H1 (cell line): ENCODE measurements at regions not wholly inside any gene's neighbourhood (a gene's known extent, or its start where the extent isn't known, plus 50 kb on each side); places are given as distances from the start of the nearest gene placed in this dataset.

Experiments
- CTCF ChIA-PET: fragments of 300-600 bp; sonication (Branson Sonifier 250); formaldehyde crosslinking; loops from one replicate; lab custom pipeline; 2021; ENCODE audit not compliant: partially characterized antibody; lab: Charles Lee
- POLR2A ChIA-PET: fragments of 300-600 bp; sonication (Branson Sonifier 250); formaldehyde crosslinking; loops from one replicate; lab custom pipeline; 2021; ENCODE audit warnings: inconsistent platforms; ENCODE audit not compliant: partially characterized antibody; lab: Charles Lee
- DNase-seq, 2 experiments: peaks; one replicate each; pipeline versions ENCODE4 v3.0.0 to v3.0.0-alpha.2; 2010 to 2022; ENCODE audit warnings: low spot score in 2 of 2, low read depth in 1 of 2, mixed read lengths in 1 of 2
- FAIRE-seq: peaks from 2 replicates; lab custom pipeline; 2011; peaks lifted over from hg19 to GRCh38; lab: Jason Lieb, UNC
- H2AFZ ChIP-seq: 2 replicates; pipeline ENCODE4 v1.8.1; 2012; ENCODE audit warnings: low read length, inconsistent platforms
- H2AK5ac ChIP-seq: 2 replicates; pipeline ENCODE4 v1.6.1; 2013; ENCODE audit warnings: low read depth, low read length
- H2BK120ac ChIP-seq: replicated peaks from 2 replicates; pipeline ENCODE3; 2013; ENCODE audit warnings: low read depth, low read length, inconsistent platforms
- H2BK12ac ChIP-seq: 2 replicates; pipeline ENCODE4 v1.6.1; 2013; ENCODE audit warnings: low read depth, low read length
- H2BK15ac ChIP-seq: 2 replicates; pipeline ENCODE4 v1.6.1; 2013; ENCODE audit warnings: low read length
- H2BK20ac ChIP-seq: 2 replicates; pipeline ENCODE4 v1.6.1; 2013; ENCODE audit warnings: low read length
- H2BK5ac ChIP-seq: 2 replicates; pipeline ENCODE4 v1.6.1; 2013; ENCODE audit warnings: low read depth, low read length
- H3K14ac ChIP-seq: 2 replicates; pipeline ENCODE4 v1.6.1; 2013; ENCODE audit warnings: inconsistent platforms; ENCODE audit not compliant: insufficient read length
- H3K18ac ChIP-seq: 2 replicates; pipeline ENCODE4 v1.6.1; 2013; ENCODE audit warnings: low read length; ENCODE audit errors: extremely low read depth
- H3K23ac ChIP-seq: 2 replicates; pipeline ENCODE4 v1.6.1; 2013; ENCODE audit warnings: inconsistent platforms; ENCODE audit not compliant: insufficient read length
- H3K23me2 ChIP-seq: 2 replicates; pipeline ENCODE4 v1.6.1; 2013; ENCODE audit warnings: low read depth, low read length
- H3K27ac ChIP-seq: 2 replicates; pipeline ENCODE4 v1.6.1; 2011; ENCODE audit warnings: low read depth, low read length, inconsistent platforms
- H3K27me3 ChIP-seq, 4 experiments: replicated peaks in 1 of 4; 1 replicate in 1 of 4; 2 replicates in 3 of 4; pipeline versions ENCODE4 v1.6.1 to v1.8.1; 2011 to 2013; ENCODE audit warnings: low read length in 3 of 4, mild to moderate bottlenecking in 3 of 4, inconsistent platforms in 2 of 4, mixed read lengths in 2 of 4, moderate library complexity in 1 of 4; ENCODE audit not compliant: control insufficient read depth in 3 of 4, insufficient read depth in 3 of 4; ENCODE audit errors: extremely low read depth in 1 of 4
- H3K36me3 ChIP-seq, 4 experiments: 2 replicates each; pipeline versions ENCODE4 v1.6.1 to v1.8.1; 2011 to 2013; ENCODE audit warnings: mild to moderate bottlenecking in 4 of 4, low read length in 3 of 4, moderate library complexity in 2 of 4, control low read depth in 1 of 4, inconsistent platforms in 1 of 4; ENCODE audit not compliant: insufficient read depth in 4 of 4, control insufficient read depth in 2 of 4
- H3K4ac ChIP-seq: replicated peaks from 2 replicates; pipeline ENCODE3; 2013; ENCODE audit warnings: low read length, low read depth, mixed read lengths, inconsistent platforms; ENCODE audit not compliant: insufficient read length
- H3K4me1 ChIP-seq, 4 experiments: replicated peaks in 1 of 4; 1 replicate in 1 of 4; 2 replicates in 3 of 4; pipeline versions ENCODE4 v1.6.1 to v1.8.1; 2011 to 2013; ENCODE audit warnings: low read length in 3 of 4, inconsistent platforms in 2 of 4, mixed read lengths in 1 of 4; ENCODE audit not compliant: insufficient read depth in 4 of 4, control insufficient read depth in 3 of 4
- H3K4me2 ChIP-seq, 2 experiments: 2 replicates each; pipeline versions ENCODE4 v1.6.1 to v1.8.1; 2011 to 2013; ENCODE audit warnings: low read depth in 2 of 2, low read length in 2 of 2, control low read depth in 1 of 2, inconsistent platforms in 1 of 2, mild to moderate bottlenecking in 1 of 2; ENCODE audit not compliant: insufficient read depth in 1 of 2
- H3K4me3 ChIP-seq, 4 experiments: fragments of 200-600, 300-600 bp in 1 of 4; sonication (generic), shearing (Covaris generic), sonication (Bioruptor Twin) in 1 of 4; 2 replicates each; pipeline versions ENCODE4 v1.5.1 to v1.8.1; 2011 to 2016; ENCODE audit warnings: low read length in 4 of 4, low read depth in 3 of 4, control low read depth in 2 of 4, inconsistent platforms in 2 of 4, mild to moderate bottlenecking in 2 of 4, mixed read lengths in 1 of 4, moderate library complexity in 1 of 4; ENCODE audit not compliant: insufficient read depth in 2 of 4; ENCODE audit errors: extremely low read depth in 1 of 4
- H3K56ac ChIP-seq: replicated peaks from 2 replicates; pipeline ENCODE3; 2013; ENCODE audit warnings: low read depth, mild to moderate bottlenecking, mixed read lengths, low read length, inconsistent platforms; ENCODE audit not compliant: insufficient read length
- H3K79me1 ChIP-seq: 2 replicates; pipeline ENCODE4 v1.6.1; 2013; ENCODE audit warnings: low read depth, low read length, control low read depth
- H3K79me2 ChIP-seq, 2 experiments: 2 replicates each; pipeline versions ENCODE4 v1.6.1 to v1.8.1; 2012 to 2013; ENCODE audit warnings: low read length in 2 of 2, mild to moderate bottlenecking in 2 of 2, inconsistent platforms in 1 of 2; ENCODE audit not compliant: insufficient read depth in 2 of 2, control insufficient read depth in 1 of 2
- H3K9ac ChIP-seq, 4 experiments: replicated peaks in 1 of 4; 1 replicate in 1 of 4; 2 replicates in 3 of 4; pipeline versions ENCODE4 v1.6.1 to v1.8.1; 2011 to 2013; ENCODE audit warnings: low read depth in 3 of 4, low read length in 3 of 4, control low read depth in 2 of 4, mild to moderate bottlenecking in 2 of 4, moderate library complexity in 2 of 4, inconsistent platforms in 1 of 4; ENCODE audit errors: extremely low read depth in 1 of 4
- H3K9me3 ChIP-seq, 2 experiments: 2 replicates each; pipeline versions ENCODE4 v1.6.1 to v1.8.1; 2012 to 2013; ENCODE audit warnings: mild to moderate bottlenecking in 2 of 2, moderate library complexity in 2 of 2, control low read depth in 1 of 2, inconsistent platforms in 1 of 2, low read depth in 1 of 2, low read length in 1 of 2, mixed read lengths in 1 of 2; ENCODE audit not compliant: insufficient read depth in 2 of 2
- H4K20me1 ChIP-seq, 2 experiments: replicated peaks in 1 of 2; 2 replicates each; pipeline versions ENCODE3 to v1.8.1; 2011 to 2013; ENCODE audit warnings: inconsistent platforms in 2 of 2, low read length in 2 of 2, mild to moderate bottlenecking in 1 of 2; ENCODE audit not compliant: insufficient read depth in 2 of 2, control insufficient read depth in 1 of 2
- H4K5ac ChIP-seq: 2 replicates; pipeline ENCODE4 v1.6.1; 2013; ENCODE audit warnings: low read length, low read depth, mixed read lengths, inconsistent platforms; ENCODE audit not compliant: insufficient read length
- H4K8ac ChIP-seq: 2 replicates; pipeline ENCODE4 v1.8.0; 2013; ENCODE audit warnings: mild to moderate bottlenecking, moderate library complexity, low read length, inconsistent platforms; ENCODE audit not compliant: insufficient read depth; ENCODE audit errors: extremely low read depth
- H4K91ac ChIP-seq: replicated peaks from 2 replicates; pipeline ENCODE3; 2013; ENCODE audit warnings: low read length, mixed read lengths, inconsistent platforms; ENCODE audit not compliant: insufficient read length
- NRF1 ChIP-seq: IDR thresholded peaks from 2 replicates; pipeline ENCODE4 v1.6.1; 2011; ENCODE audit warnings: mild to moderate bottlenecking, low read depth, low read length, improper control_type of control experiment
- SIRT6 ChIP-seq: IDR thresholded peaks from one replicate; pipeline ENCODE4 v1.7.1; 2012; ENCODE audit warnings: low read length, inconsistent platforms

DNA sequence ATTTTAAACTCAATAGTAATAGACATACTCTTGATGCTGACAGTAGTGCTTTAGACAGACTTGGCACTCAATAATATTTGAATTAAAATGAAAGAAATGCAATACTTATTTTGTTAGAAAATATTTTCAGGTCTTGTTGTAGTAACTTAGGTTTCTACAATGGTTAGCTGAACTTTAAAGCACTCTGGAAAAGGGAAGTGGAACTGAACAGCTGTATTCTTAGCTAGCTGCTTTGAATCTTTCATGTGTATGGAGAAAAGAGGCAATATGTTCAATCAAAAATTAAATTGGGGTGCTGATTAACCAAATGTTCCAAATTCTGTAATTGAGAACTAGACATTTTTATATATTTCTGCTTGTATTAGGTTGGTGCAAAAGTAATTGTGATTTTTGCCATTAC is 517.9 kb upstream of the RAG2 start:
- no peak overlapping the region for H3K27ac ChIP-seq
- H3K36me3 ChIP-seq, result no peaks in the 10 kb centered on the region
- no peaks in the 10 kb centered on the region for H3K79me2 ChIP-seq
- DNase-seq, result no peak
- FAIRE-seq, result no peak
- H3K18ac ChIP-seq, result no peak overlapping the region
- ChIA-PET POLR2A (no interaction called here), CTCF (interaction anchor here (0.8 to 1.0 kb wide), 3 partner anchors 8 to 368 kb away, joined by 3 to 4 read pairs (median 3); no protein-coding TSS in a partner anchor)
- no peak overlapping the region for H3K4me2 ChIP-seq
- no peak overlapping the region for H2BK120ac ChIP-seq
- no peak overlapping the region for H2BK15ac ChIP-seq
- no peaks in the 10 kb centered on the region for H4K20me1 ChIP-seq
- H3K79me1 ChIP-seq, result no peaks in the 10 kb centered on the region
- H3K9ac ChIP-seq, result no peak overlapping the region
- no peak overlapping the region for H3K56ac ChIP-seq
- H3K23me2 ChIP-seq, result no peaks in the 10 kb centered on the region
- H3K4me3 ChIP-seq, result no peak overlapping the region
- no peak overlapping the region for H2AFZ ChIP-seq
- H3K14ac ChIP-seq, result no peak overlapping the region
- H2BK12ac ChIP-seq, result no peak overlapping the region
- H4K5ac ChIP-seq, result no peak overlapping the region
- no peak overlapping the region for H2BK20ac ChIP-seq
- H2BK5ac ChIP-seq, result no peak overlapping the region
- H3K9me3 ChIP-seq, result no peaks in the 10 kb centered on the region
- TF ChIP-seq SIRT6, result no peak
- TF ChIP-seq NRF1, result no peak
- TF ChIP-seq, all 59 proteins: peak for 0
- no peak overlapping the region for H4K91ac ChIP-seq
- no peak overlapping the region for H4K8ac ChIP-seq
- H2AK5ac ChIP-seq, result no peak overlapping the region
- no peak overlapping the region for H3K4ac ChIP-seq
- H3K23ac ChIP-seq, result no peak overlapping the region
- peaks cover 0 to 4% (median 0%) of the 10 kb centered on the region in 4 experiments; a peak in 1 of 7 replicates for H3K4me1 ChIP-seq
- no peaks in the 10 kb centered on the region for H3K27me3 ChIP-seq
